ENCODE measurements at regions not wholly inside any gene's neighbourhood (a gene's known extent, or its start where the extent isn't known, plus 50 kb on each side); places are given as distances from the start of the nearest gene placed in this dataset.

- TF ChIP-seq POLR2AphosphoS5 (IDR thresholded peaks at IDR 0.05): no peak
- no peak for TF ChIP-seq EP300 (IDR thresholded peaks at IDR 0.05)
- TF ChIP-seq, protein P1, sequence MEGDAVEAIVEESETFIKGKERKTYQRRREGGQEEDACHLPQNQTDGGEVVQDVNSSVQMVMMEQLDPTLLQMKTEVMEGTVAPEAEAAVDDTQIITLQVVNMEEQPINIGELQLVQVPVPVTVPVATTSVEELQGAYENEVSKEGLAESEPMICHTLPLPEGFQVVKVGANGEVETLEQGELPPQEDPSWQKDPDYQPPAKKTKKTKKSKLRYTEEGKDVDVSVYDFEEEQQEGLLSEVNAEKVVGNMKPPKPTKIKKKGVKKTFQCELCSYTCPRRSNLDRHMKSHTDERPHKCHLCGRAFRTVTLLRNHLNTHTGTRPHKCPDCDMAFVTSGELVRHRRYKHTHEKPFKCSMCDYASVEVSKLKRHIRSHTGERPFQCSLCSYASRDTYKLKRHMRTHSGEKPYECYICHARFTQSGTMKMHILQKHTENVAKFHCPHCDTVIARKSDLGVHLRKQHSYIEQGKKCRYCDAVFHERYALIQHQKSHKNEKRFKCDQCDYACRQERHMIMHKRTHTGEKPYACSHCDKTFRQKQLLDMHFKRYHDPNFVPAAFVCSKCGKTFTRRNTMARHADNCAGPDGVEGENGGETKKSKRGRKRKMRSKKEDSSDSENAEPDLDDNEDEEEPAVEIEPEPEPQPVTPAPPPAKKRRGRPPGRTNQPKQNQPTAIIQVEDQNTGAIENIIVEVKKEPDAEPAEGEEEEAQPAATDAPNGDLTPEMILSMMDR (IDR thresholded peaks at IDR 0.05): no peak
- TF ChIP-seq POLR2A (IDR thresholded peaks at IDR 0.05): no peak
Observed at GRCh38 chrX:144293229-144293628, 409.4 kb downstream of the UBE2NL start.

Measured in upper lobe of left lung (tissue), 4 donors.